ENCODE measurements at regions not wholly inside any gene's neighbourhood (a gene's known extent, or its start where the extent isn't known, plus 50 kb on each side); places are given as distances from the start of the nearest gene placed in this dataset.
A peak's percentile ranks its signal among the peaks of the same experiment; 100 is the strongest.

GRCh38 chr20:7257099-7257498 lies 489.6 kb downstream of the BMP2 start:
- DNase-seq (ENCODE audit: low spot score) = no peak

GRCh38 chr20:7257692-7258466 lies 490.4 kb downstream of the BMP2 start:
- DNase-seq (ENCODE audit: low spot score) = no peak

- DNase-seq (ENCODE audit: low spot score) = no peak
Observed at GRCh38 chr20:7262803-7263202, 495.3 kb downstream of the BMP2 start.

GRCh38 chr20:7264137-7264536 lies 496.7 kb downstream of the BMP2 start:
- no peak for DNase-seq (ENCODE audit: low spot score)

- no peak for DNase-seq (ENCODE audit: low spot score)
Observed at GRCh38 chr20:7269452-7269851, 502.0 kb downstream of the BMP2 start.

GRCh38 chr20:7272512-7272911 lies 505.0 kb downstream of the BMP2 start:
- no peak for DNase-seq (ENCODE audit: low spot score)

- DNase-seq (ENCODE audit: low spot score) = no peak
Observed at GRCh38 chr20:7274870-7275269, 507.4 kb downstream of the BMP2 start.

- DNase-seq (ENCODE audit: low spot score) = no peak
Observed at GRCh38 chr20:7275645-7276237, 508.3 kb downstream of the BMP2 start.

- DNase-seq (ENCODE audit: low spot score) = peak; percentile 37
Observed at GRCh38 chr20:7285918-7286556, 518.6 kb downstream of the BMP2 start.

GRCh38 chr20:7291323-7291943 lies 523.9 kb downstream of the BMP2 start:
- no peak for DNase-seq (ENCODE audit: low spot score)

- no peak for DNase-seq (ENCODE audit: low spot score)
Observed at GRCh38 chr20:7291946-7292345, 524.5 kb downstream of the BMP2 start.

GRCh38 chr20:7294816-7295360 lies 527.4 kb downstream of the BMP2 start:
- DNase-seq (ENCODE audit: low spot score) = no peak

- DNase-seq (ENCODE audit: low spot score) = no peak
Observed at GRCh38 chr20:7301807-7302206, 534.3 kb downstream of the BMP2 start.

- DNase-seq (ENCODE audit: low spot score) = no peak
Observed at GRCh38 chr20:7302250-7302649, 534.8 kb downstream of the BMP2 start.

GRCh38 chr20:7305976-7306375 lies 538.5 kb downstream of the BMP2 start:
- DNase-seq (ENCODE audit: low spot score) = no peak

- DNase-seq (ENCODE audit: low spot score) = no peak
Observed at GRCh38 chr20:7308163-7308562, 540.7 kb downstream of the BMP2 start.

GRCh38 chr20:7313047-7313446 lies 545.6 kb downstream of the BMP2 start:
- DNase-seq (ENCODE audit: low spot score) = no peak

GRCh38 chr20:7323957-7324356 lies 556.5 kb downstream of the BMP2 start:
- DNase-seq (ENCODE audit: low spot score) = no peak

- no peak for DNase-seq (ENCODE audit: low spot score)
Observed at GRCh38 chr20:7327810-7328209, 560.3 kb downstream of the BMP2 start.

GRCh38 chr20:7330850-7331249 lies 563.4 kb downstream of the BMP2 start:
- DNase-seq (ENCODE audit: low spot score) = no peak

GRCh38 chr20:7332169-7332568 lies 564.7 kb downstream of the BMP2 start:
- no peak for DNase-seq (ENCODE audit: low spot score)

GRCh38 chr20:7333841-7334240 lies 566.4 kb downstream of the BMP2 start:
- no peak for DNase-seq (ENCODE audit: low spot score)

- DNase-seq (ENCODE audit: low spot score) = no peak
Observed at GRCh38 chr20:7346026-7346425, 578.5 kb downstream of the BMP2 start.
